ENCODE measurements at regions not wholly inside any gene's neighbourhood (a gene's known extent, or its start where the extent isn't known, plus 50 kb on each side); places are given as distances from the start of the nearest gene placed in this dataset.

- TF ChIP-seq CTCF (IDR thresholded peaks at IDR 0.05), result no peak
- no peak for TF ChIP-seq E2F1 (CRISPR knock-in tag; IDR thresholded peaks at IDR 0.05)
- no peak for TF ChIP-seq MAX (CRISPR knock-in tag; IDR thresholded peaks at IDR 0.05)
- TF ChIP-seq ZNF512 (CRISPR knock-in tag; IDR thresholded peaks at IDR 0.05; ENCODE audit: borderline replicate concordance), result no peak
- TF ChIP-seq FOXP4 (CRISPR knock-in tag; IDR thresholded peaks at IDR 0.05), result no peak
- TF ChIP-seq TP53 (CRISPR knock-in tag; IDR thresholded peaks at IDR 0.05), result no peak
- no peak for TF ChIP-seq ZBTB21 (CRISPR knock-in tag; IDR thresholded peaks at IDR 0.05; ENCODE audit: borderline replicate concordance)
- TF ChIP-seq TCF7 (CRISPR knock-in tag; IDR thresholded peaks at IDR 0.05; ENCODE audit: low read depth), result no peak
- no peak for TF ChIP-seq USF2 (CRISPR knock-in tag; IDR thresholded peaks at IDR 0.05)
- TF ChIP-seq FOXP1 (CRISPR knock-in tag; IDR thresholded peaks at IDR 0.05; ENCODE audit: borderline replicate concordance), result no peak
- no peak for TF ChIP-seq FOXJ3 (CRISPR knock-in tag; IDR thresholded peaks at IDR 0.05; ENCODE audit: borderline replicate concordance)
- no peak for TF ChIP-seq GABPB1 (CRISPR knock-in tag; IDR thresholded peaks at IDR 0.05)
- no peak for TF ChIP-seq TEAD4 (CRISPR knock-in tag; IDR thresholded peaks at IDR 0.05)
- TF ChIP-seq PREB (CRISPR knock-in tag; IDR thresholded peaks at IDR 0.05; ENCODE audit: borderline replicate concordance), result no peak
These were observed 160.3 kb upstream of the SYT13 start for GRCh38 chr11:45446434-45446833.
